ENCODE measurements at regions not wholly inside any gene's neighbourhood (a gene's known extent, or its start where the extent isn't known, plus 50 kb on each side); places are given as distances from the start of the nearest gene placed in this dataset.
"Not testable (repeated sequence)": the region's sequence is repeated elsewhere in the genome, so short reads cannot be mapped to it uniquely, and the experiment has no call there.

- intact Hi-C loops (cut with micrococcal nuclease): no loop called here
- DNase-seq: no peak
- Histone ChIP-seq H3K9me3 (ENCODE audit: control insufficient read depth in 1 of 2, low read length in 2 of 2) (no peaks in the 10 kb centered on the region), H3K4me1 (ENCODE audit: insufficient read depth, low read length) (no peaks in the 10 kb centered on the region), H3K27ac (ENCODE audit: low read depth, low read length) (no peak overlapping the region), H3K27me3 (ENCODE audit: insufficient read depth, low read length) (no peaks in the 10 kb centered on the region), H3K36me3 (ENCODE audit: insufficient read depth, low read length) (no peaks in the 10 kb centered on the region), H3K4me3 (ENCODE audit: low read length in 2 of 2) (no peak overlapping the region)
- H3K4me3 Mint-ChIP-seq: no peak overlapping the region
- POLR2A ChIA-PET (ENCODE audit: partially characterized antibody): no interaction called here
- peaks cover 0 to 3% (median 0%) of the 10 kb centered on the region in 8 donors for H3K9me3 Mint-ChIP-seq
- H3K27me3 Mint-ChIP-seq: peaks cover 0 to 1% of the 10 kb centered on the region in 2 donors
- no peak overlapping the region for H3K27ac Mint-ChIP-seq
- no peaks in the 10 kb centered on the region for H3K4me1 Mint-ChIP-seq
- H3K36me3 Mint-ChIP-seq: no peaks in the 10 kb centered on the region
- CTCF ChIA-PET (ENCODE audit: partially characterized antibody): no interaction called here
Observed at GRCh38 chr18:14970027-14970426, 222.1 kb downstream of the ANKRD30B start.

GRCh38 chr18:14971461-14972185 is 223.7 kb downstream of the ANKRD30B start:
- Histone ChIP-seq H3K9me3 (ENCODE audit: control insufficient read depth in 1 of 2, low read length in 2 of 2) (no peaks in the 10 kb centered on the region), H3K4me1 (ENCODE audit: insufficient read depth, low read length) (no peaks in the 10 kb centered on the region), H3K36me3 (ENCODE audit: insufficient read depth, low read length) (no peaks in the 10 kb centered on the region), H3K4me3 (ENCODE audit: low read length in 2 of 2) (no peak overlapping the region), H3K27me3 (ENCODE audit: insufficient read depth, low read length) (no peaks in the 10 kb centered on the region), H3K27ac (ENCODE audit: low read depth, low read length) (no peak overlapping the region)
- intact Hi-C loops (cut with micrococcal nuclease): no loop called here
- ChIA-PET POLR2A (ENCODE audit: partially characterized antibody) (no interaction called here), CTCF (ENCODE audit: partially characterized antibody) (interaction anchor here (1.3 kb wide), 1 partner anchor 9 kb away, joined by 3 read pairs; no protein-coding TSS in a partner anchor)
- Mint-ChIP-seq H3K27me3 (peaks cover under 1 to 1% of the 10 kb centered on the region in 2 donors), H3K4me3 (no peak overlapping the region), H3K4me1 (no peaks in the 10 kb centered on the region), H3K36me3 (no peaks in the 10 kb centered on the region), H3K9me3 (peaks cover 0 to 3% (median 0%) of the 10 kb centered on the region in 8 donors), H3K27ac (no peak overlapping the region)
- DNase-seq: no peak

DNA sequence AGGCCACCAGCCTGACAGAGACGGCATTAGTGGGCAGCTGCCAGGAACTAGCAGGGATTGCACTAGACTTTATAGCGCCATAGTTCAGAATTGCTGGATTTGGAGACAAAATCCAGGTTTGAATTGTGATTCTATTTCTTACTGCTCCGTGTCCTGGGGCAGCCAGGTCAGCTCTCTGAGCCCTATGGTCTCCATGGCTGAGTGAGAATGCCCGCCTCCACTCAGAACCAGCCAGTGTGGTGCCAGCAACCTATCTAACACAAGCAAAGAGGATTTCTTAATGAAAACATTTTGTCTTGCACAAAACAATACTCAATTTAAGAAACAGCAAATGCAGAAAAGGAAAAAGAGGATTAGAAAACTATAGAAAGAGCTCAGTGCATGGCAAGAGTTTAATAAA is 225.4 kb downstream of the ANKRD30B start:
- H3K9me3 ChIP-seq (ENCODE audit: control insufficient read depth in 1 of 2, low read length in 2 of 2); POLR2A ChIA-PET (ENCODE audit: partially characterized antibody): not testable (repeated sequence)

DNA sequence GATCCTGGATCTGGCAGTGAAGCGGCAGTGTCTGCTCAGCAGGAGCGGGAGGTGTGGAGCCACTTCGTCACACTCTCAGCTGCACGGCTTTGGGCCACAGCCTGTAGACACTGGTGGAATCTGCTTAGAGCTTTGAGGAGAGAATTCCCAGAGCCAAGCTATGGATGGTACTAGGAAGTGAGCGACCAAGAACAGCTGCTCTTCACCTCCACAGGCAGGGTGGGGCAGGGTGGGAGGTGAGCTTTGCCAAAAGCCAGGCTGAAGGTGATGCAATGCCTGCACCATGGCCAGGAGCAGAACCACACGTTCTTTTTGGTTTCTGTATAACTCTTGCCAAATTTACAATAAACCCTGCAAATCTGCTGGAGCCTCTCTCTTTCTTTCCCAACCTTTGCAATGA is 226.1 kb downstream of the ANKRD30B start:
- Mint-ChIP-seq H3K4me1 (no peaks in the 10 kb centered on the region), H3K36me3 (no peaks in the 10 kb centered on the region), H3K27ac (no peak overlapping the region), H3K27me3 (peaks cover 1 to 2% of the 10 kb centered on the region in 2 donors), H3K4me3 (no peak overlapping the region), H3K9me3 (peaks cover 0 to 3% (median 0%) of the 10 kb centered on the region in 8 donors)
- no peaks in the 10 kb centered on the region for H3K9me3 ChIP-seq (ENCODE audit: control insufficient read depth in 1 of 2, low read length in 2 of 2)
- no peak overlapping the region for H3K4me3 ChIP-seq (ENCODE audit: low read length in 2 of 2)
- H3K27ac ChIP-seq (ENCODE audit: low read depth, low read length): no peak overlapping the region
- intact Hi-C loops (cut with micrococcal nuclease): no loop called here
- ChIA-PET POLR2A (ENCODE audit: partially characterized antibody) (no interaction called here), CTCF (ENCODE audit: partially characterized antibody) (no interaction called here)
- H3K4me1 ChIP-seq (ENCODE audit: insufficient read depth, low read length): no peaks in the 10 kb centered on the region
- no peaks in the 10 kb centered on the region for H3K27me3 ChIP-seq (ENCODE audit: insufficient read depth, low read length)
- H3K36me3 ChIP-seq (ENCODE audit: insufficient read depth, low read length): no peaks in the 10 kb centered on the region
- DNase-seq: no peak

More for the DNA sequence above, 225.4 kb downstream of the ANKRD30B start:
- H3K4me3 Mint-ChIP-seq; H3K4me3 ChIP-seq (ENCODE audit: low read length in 2 of 2); H3K36me3 ChIP-seq (ENCODE audit: insufficient read depth, low read length); H3K4me1 Mint-ChIP-seq; intact Hi-C loops (cut with micrococcal nuclease); H3K27me3 ChIP-seq (ENCODE audit: insufficient read depth, low read length); H3K9me3 Mint-ChIP-seq; H3K27ac ChIP-seq (ENCODE audit: low read depth, low read length); H3K4me1 ChIP-seq (ENCODE audit: insufficient read depth, low read length); H3K27ac Mint-ChIP-seq; DNase-seq; H3K27me3 Mint-ChIP-seq; H3K36me3 Mint-ChIP-seq: not testable (repeated sequence)
- CTCF ChIA-PET (ENCODE audit: partially characterized antibody): interaction anchor here (0.6 kb wide), 1 partner anchor 20 kb away, joined by 3 read pairs; no protein-coding TSS in a partner anchor

GRCh38 chr18:14974576-14974975 is 226.6 kb downstream of the ANKRD30B start:
- intact Hi-C loops (cut with micrococcal nuclease): no loop called here
- no peaks in the 10 kb centered on the region for H3K27me3 ChIP-seq (ENCODE audit: insufficient read depth, low read length)
- DNase-seq: no peak
- no peaks in the 10 kb centered on the region for H3K9me3 ChIP-seq (ENCODE audit: control insufficient read depth in 1 of 2, low read length in 2 of 2)
- Mint-ChIP-seq H3K4me1 (no peaks in the 10 kb centered on the region), H3K36me3 (no peaks in the 10 kb centered on the region), H3K27ac (no peak overlapping the region), H3K27me3 (peaks cover 1 to 2% of the 10 kb centered on the region in 2 donors), H3K4me3 (peak overlapping the region in 1 of 8 donors; percentile 15), H3K9me3 (peaks cover 0 to 3% (median 0%) of the 10 kb centered on the region in 8 donors)
- ChIA-PET POLR2A (ENCODE audit: partially characterized antibody) (no interaction called here), CTCF (ENCODE audit: partially characterized antibody) (no interaction called here)
- H3K36me3 ChIP-seq (ENCODE audit: insufficient read depth, low read length): no peaks in the 10 kb centered on the region
- H3K27ac ChIP-seq (ENCODE audit: low read depth, low read length): no peak overlapping the region
- no peaks in the 10 kb centered on the region for H3K4me1 ChIP-seq (ENCODE audit: insufficient read depth, low read length)
- no peak overlapping the region for H3K4me3 ChIP-seq (ENCODE audit: low read length in 2 of 2)

GRCh38 chr18:14975431-14975830 is 227.5 kb downstream of the ANKRD30B start:
- DNase-seq: no peak
- Histone ChIP-seq H3K4me1 (ENCODE audit: insufficient read depth, low read length) (no peaks in the 10 kb centered on the region), H3K27me3 (ENCODE audit: insufficient read depth, low read length) (no peaks in the 10 kb centered on the region), H3K4me3 (ENCODE audit: low read length in 2 of 2) (no peak overlapping the region), H3K27ac (ENCODE audit: low read depth, low read length) (no peak overlapping the region), H3K9me3 (ENCODE audit: control insufficient read depth in 1 of 2, low read length in 2 of 2) (no peaks in the 10 kb centered on the region), H3K36me3 (ENCODE audit: insufficient read depth, low read length) (no peaks in the 10 kb centered on the region)
- Mint-ChIP-seq H3K27ac (no peak overlapping the region), H3K4me3 (no peak overlapping the region), H3K4me1 (no peaks in the 10 kb centered on the region), H3K9me3 (peaks cover 0 to 3% (median 0%) of the 10 kb centered on the region in 8 donors), H3K27me3 (peaks cover 2 to 5% of the 10 kb centered on the region in 2 donors), H3K36me3 (no peaks in the 10 kb centered on the region)
- ChIA-PET CTCF (ENCODE audit: partially characterized antibody) (no interaction called here), POLR2A (ENCODE audit: partially characterized antibody) (no interaction called here)
- intact Hi-C loops (cut with micrococcal nuclease): no loop called here

DNA sequence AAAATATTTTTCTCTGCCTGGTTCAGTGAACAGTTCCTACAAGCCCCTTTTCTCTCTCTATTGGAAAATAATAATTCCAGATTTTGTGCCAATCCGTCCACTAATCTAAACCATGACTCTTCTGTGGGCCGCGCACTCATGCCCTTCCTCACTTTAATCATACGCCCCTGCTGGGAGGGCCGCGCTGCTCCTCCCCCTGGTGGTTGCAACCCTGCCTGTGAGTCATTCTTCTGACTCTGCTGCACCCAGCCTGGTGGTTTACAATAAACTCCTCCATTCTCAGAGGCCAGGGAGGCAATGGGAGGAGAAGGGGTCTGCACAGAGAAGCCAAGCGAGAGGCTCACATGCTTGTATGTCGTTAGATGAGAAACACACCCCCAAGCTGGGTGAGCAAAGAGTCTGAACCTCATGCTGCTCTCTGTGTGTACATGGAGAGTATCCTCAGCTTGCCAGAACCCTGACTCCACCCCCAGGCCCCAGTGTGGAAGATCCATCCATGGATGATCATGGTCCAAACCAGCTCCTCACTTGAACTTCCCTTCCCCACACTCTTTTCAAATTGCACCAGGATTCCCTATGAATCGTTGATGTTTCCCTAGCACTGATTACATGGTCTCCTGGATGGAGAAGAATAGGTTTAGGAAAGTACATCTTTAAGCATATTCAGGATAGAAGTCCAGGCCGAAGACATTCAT is 228.9 kb downstream of the ANKRD30B start:
- Histone ChIP-seq H3K36me3 (ENCODE audit: insufficient read depth, low read length) (no peaks in the 10 kb centered on the region), H3K27me3 (ENCODE audit: insufficient read depth, low read length) (no peaks in the 10 kb centered on the region), H3K4me1 (ENCODE audit: insufficient read depth, low read length) (no peaks in the 10 kb centered on the region), H3K27ac (ENCODE audit: low read depth, low read length) (no peak overlapping the region), H3K4me3 (ENCODE audit: low read length in 2 of 2) (no peak overlapping the region), H3K9me3 (ENCODE audit: control insufficient read depth in 1 of 2, low read length in 2 of 2) (no peaks in the 10 kb centered on the region)
- no peak overlapping the region for H3K27ac Mint-ChIP-seq
- intact Hi-C loops (cut with micrococcal nuclease): no loop called here
- DNase-seq: no peak
- no peaks in the 10 kb centered on the region for H3K36me3 Mint-ChIP-seq
- POLR2A ChIA-PET (ENCODE audit: partially characterized antibody): no interaction called here
- H3K4me3 Mint-ChIP-seq: no peak overlapping the region
- peaks cover 2 to 5% of the 10 kb centered on the region in 2 donors for H3K27me3 Mint-ChIP-seq
- no peaks in the 10 kb centered on the region for H3K4me1 Mint-ChIP-seq
- CTCF ChIA-PET (ENCODE audit: partially characterized antibody): no interaction called here
- peaks cover 0 to 3% (median 0%) of the 10 kb centered on the region in 8 donors for H3K9me3 Mint-ChIP-seq
